SK-N-MC (cell line): ENCODE measurements at regions not wholly inside any gene's neighbourhood (a gene's known extent, or its start where the extent isn't known, plus 50 kb on each side); places are given as distances from the start of the nearest gene placed in this dataset.

Source experiments
- DNase-seq: peaks from one replicate; pipeline ENCODE4 v3.0.0-alpha.2; 2011; ENCODE audit warnings: low read depth, low spot score
- H3K27ac ChIP-seq: fragments of 200-600 bp; sonication (generic); 2 replicates; pipeline ENCODE4 v1.5.1; 2016; ENCODE audit warnings: mixed run types
- H3K36me3 ChIP-seq: fragments of 200-600 bp; sonication (generic); 2 replicates; pipeline ENCODE4 v1.6.1; 2017; ENCODE audit warnings: antibody characterized with exemption, low read length, mixed read lengths; ENCODE audit not compliant: insufficient read depth
- H3K4me3 ChIP-seq: fragments of 200-600 bp; sonication (generic); 2 replicates; pipeline ENCODE4 v1.5.1; 2016
- H3K9ac ChIP-seq: fragments of 200-600 bp; sonication (generic); 2 replicates; pipeline ENCODE4 v1.8.0; 2017; ENCODE audit warnings: mixed run types, mixed read lengths; ENCODE audit not compliant: insufficient read length
- H3K9me3 ChIP-seq: fragments of 200-600 bp; sonication (generic); 2 replicates; pipeline ENCODE4 v1.6.1; 2017; ENCODE audit warnings: low read depth, mild to moderate bottlenecking, antibody characterized with exemption, low read length, moderate library complexity, mixed read lengths
- EZH2 ChIP-seq: fragments of 200-600 bp; sonication (generic); IDR thresholded peaks from one replicate; pipeline ENCODE4 v1.6.1; 2017; ENCODE audit warnings: antibody characterized with exemption
- FOXP2 ChIP-seq: optimal IDR thresholded peaks from 2 replicates; pipeline ENCODE3; 2011; ENCODE audit warnings: mild to moderate bottlenecking, moderate library complexity; ENCODE audit not compliant: insufficient read depth; ENCODE audit errors: extremely low read length, control extremely low read depth
- POLR2AphosphoS5 ChIP-seq: IDR thresholded peaks from 2 replicates; pipeline ENCODE4 v1.6.1; 2012; ENCODE audit warnings: mild to moderate bottlenecking, low read depth, low read length, borderline replicate concordance

GRCh38 chr20:11218173-11218680, 544.4 kb upstream of the JAG1 start:
- H3K9ac ChIP-seq = no peak overlapping the region
- peak overlapping the region; percentile 59; the same call in 1 of the 2 replicates for H3K4me3 ChIP-seq
- TF ChIP-seq FOXP2 (no peak), EZH2 (no peak), POLR2AphosphoS5 (no peak)
- peak overlapping the region; percentile 52 for H3K27ac ChIP-seq
- H3K9me3 ChIP-seq = no peaks in the 10 kb centered on the region
- no peak for DNase-seq
- no peaks in the 10 kb centered on the region for H3K36me3 ChIP-seq

GRCh38 chr20:11219192-11219591, 545.4 kb upstream of the JAG1 start:
- no peak for TF ChIP-seq FOXP2
- Histone ChIP-seq H3K36me3 (no peaks in the 10 kb centered on the region), H3K27ac (no peak overlapping the region), H3K9ac (no peak overlapping the region), H3K4me3 (no peak overlapping the region), H3K9me3 (no peaks in the 10 kb centered on the region)
- no peak for DNase-seq

- no peaks in the 10 kb centered on the region for H3K36me3 ChIP-seq
- H3K27ac ChIP-seq = no peak overlapping the region
- H3K4me3 ChIP-seq = no peak overlapping the region
- no peak for DNase-seq
- no peak overlapping the region for H3K9ac ChIP-seq
- TF ChIP-seq EZH2 (no peak), POLR2AphosphoS5 (no peak), FOXP2 (no peak)
- H3K9me3 ChIP-seq = no peaks in the 10 kb centered on the region
Observed at GRCh38 chr20:11221046-11221445, 547.2 kb upstream of the JAG1 start.

- H3K9ac ChIP-seq = no peak overlapping the region
Observed at GRCh38 chr20:11222243-11222642, 548.4 kb upstream of the JAG1 start.

GRCh38 chr20:11227602-11228001, 553.8 kb upstream of the JAG1 start:
- DNase-seq = no peak
- Histone ChIP-seq H3K4me3 (no peak overlapping the region), H3K9me3 (no peaks in the 10 kb centered on the region), H3K27ac (no peak overlapping the region), H3K9ac (no peak overlapping the region), H3K36me3 (no peaks in the 10 kb centered on the region)
- TF ChIP-seq FOXP2 = no peak
- TF ChIP-seq EZH2 = no peak
- no peak for TF ChIP-seq POLR2AphosphoS5

More at GRCh38 chr20:11222243-11222642, 548.4 kb upstream of the JAG1 start:
- H3K27ac ChIP-seq = no peak overlapping the region
- H3K36me3 ChIP-seq = no peaks in the 10 kb centered on the region
- H3K9me3 ChIP-seq = no peaks in the 10 kb centered on the region
- no peak for DNase-seq
- TF ChIP-seq FOXP2 (no peak), POLR2AphosphoS5 (no peak), EZH2 (no peak)
- H3K4me3 ChIP-seq = no peak overlapping the region

- no peak overlapping the region for H3K9ac ChIP-seq
- TF ChIP-seq EZH2 (no peak), FOXP2 (no peak), POLR2AphosphoS5 (no peak)
- no peak for DNase-seq
- no peaks in the 10 kb centered on the region for H3K36me3 ChIP-seq
- no peaks in the 10 kb centered on the region for H3K9me3 ChIP-seq
- H3K27ac ChIP-seq = no peak overlapping the region
- no peak overlapping the region for H3K4me3 ChIP-seq
Observed at GRCh38 chr20:11229772-11230171, 556.0 kb upstream of the JAG1 start.

GRCh38 chr20:11230999-11231398, 557.2 kb upstream of the JAG1 start:
- no peak for DNase-seq
- Histone ChIP-seq H3K9ac (no peak overlapping the region), H3K4me3 (no peak overlapping the region), H3K9me3 (no peaks in the 10 kb centered on the region), H3K27ac (peak overlapping the region; percentile 14; the same call in 1 of the 2 replicates), H3K36me3 (no peaks in the 10 kb centered on the region)
- TF ChIP-seq EZH2 (no peak), POLR2AphosphoS5 (no peak), FOXP2 (no peak)

GRCh38 chr20:11231742-11232648, 558.2 kb upstream of the JAG1 start:
- DNase-seq = no peak
- TF ChIP-seq POLR2AphosphoS5 (no peak), EZH2 (no peak), FOXP2 (no peak)
- H3K9ac ChIP-seq = no peak overlapping the region
- H3K4me3 ChIP-seq = no peak overlapping the region
- no peaks in the 10 kb centered on the region for H3K36me3 ChIP-seq
- no peaks in the 10 kb centered on the region for H3K9me3 ChIP-seq
- H3K27ac ChIP-seq = no peak overlapping the region
